Esophagus muscularis mucosa (tissue), 4 donors: ENCODE measurements at regions not wholly inside any gene's neighbourhood (a gene's known extent, or its start where the extent isn't known, plus 50 kb on each side); places are given as distances from the start of the nearest gene placed in this dataset.

Experiments used
- CTCF ChIP-seq, 3 experiments: fragments of 200-600 bp in 2 of 3; fragments of 450-650 bp in 1 of 3; sonication (generic) in 2 of 3; IDR thresholded peaks; one replicate each; pipeline ENCODE4 v1.5.1; 2017 to 2019; ENCODE audit warnings: antibody characterized with exemption in 3 of 3, mild to moderate bottlenecking in 2 of 3, moderate library complexity in 1 of 3
- EP300 ChIP-seq: sonication (generic); formaldehyde crosslinking; IDR thresholded peaks from one replicate; pipeline ENCODE4 v1.6.1; 2017; ENCODE audit warnings: antibody characterized with exemption
- POLR2A ChIP-seq: fragments of 450-650 bp; IDR thresholded peaks from one replicate; pipeline ENCODE4 v1.6.1; 2017; ENCODE audit warnings: antibody characterized with exemption, moderate library complexity, mild to moderate bottlenecking, low read depth
- POLR2AphosphoS5 ChIP-seq, 2 donors: sonication (generic); formaldehyde crosslinking; IDR thresholded peaks; one replicate each; pipeline ENCODE4 v1.6.1; 2017; ENCODE audit warnings: antibody characterized with exemption in 2 of 2

GRCh38 chrY:19075471-19076253 lies 302.1 kb upstream of the HSFY2 start:
- TF ChIP-seq POLR2AphosphoS5 (IDR thresholded peaks at IDR 0.05) (no peak), CTCF (IDR thresholded peaks at IDR 0.05) (no peak), POLR2A (no peak), EP300 (no peak)
